ENCODE measurements at regions not wholly inside any gene's neighbourhood (a gene's known extent, or its start where the extent isn't known, plus 50 kb on each side); places are given as distances from the start of the nearest gene placed in this dataset.

DNA sequence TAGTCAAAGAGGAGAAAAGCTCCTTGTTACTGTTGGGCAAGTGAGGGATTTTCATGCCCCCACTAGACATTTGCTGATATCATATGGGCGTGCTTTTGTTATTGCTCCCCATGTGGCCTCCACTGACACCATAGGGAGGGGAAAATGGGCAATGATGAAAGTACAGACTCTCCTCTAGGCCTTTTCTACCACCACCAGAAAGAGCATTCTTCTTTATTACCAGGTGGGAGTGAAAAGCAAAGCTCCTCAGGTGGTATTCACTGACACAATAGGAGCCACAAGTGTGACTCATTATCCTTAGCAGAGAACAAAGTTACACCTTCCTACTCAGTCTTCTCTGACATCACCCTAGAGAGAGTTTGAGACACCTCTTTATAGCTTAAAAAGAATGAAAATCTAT, 667.1 kb downstream of the LTN1 start:
- in situ Hi-C loops (cut with HindIII; ENCODE audit: low sequenced_read_pairs), result loop anchor here (25.0 kb wide), 1 partner anchor 763 kb away; no protein-coding TSS in a partner anchor
- TF ChIP-seq, protein P1, sequence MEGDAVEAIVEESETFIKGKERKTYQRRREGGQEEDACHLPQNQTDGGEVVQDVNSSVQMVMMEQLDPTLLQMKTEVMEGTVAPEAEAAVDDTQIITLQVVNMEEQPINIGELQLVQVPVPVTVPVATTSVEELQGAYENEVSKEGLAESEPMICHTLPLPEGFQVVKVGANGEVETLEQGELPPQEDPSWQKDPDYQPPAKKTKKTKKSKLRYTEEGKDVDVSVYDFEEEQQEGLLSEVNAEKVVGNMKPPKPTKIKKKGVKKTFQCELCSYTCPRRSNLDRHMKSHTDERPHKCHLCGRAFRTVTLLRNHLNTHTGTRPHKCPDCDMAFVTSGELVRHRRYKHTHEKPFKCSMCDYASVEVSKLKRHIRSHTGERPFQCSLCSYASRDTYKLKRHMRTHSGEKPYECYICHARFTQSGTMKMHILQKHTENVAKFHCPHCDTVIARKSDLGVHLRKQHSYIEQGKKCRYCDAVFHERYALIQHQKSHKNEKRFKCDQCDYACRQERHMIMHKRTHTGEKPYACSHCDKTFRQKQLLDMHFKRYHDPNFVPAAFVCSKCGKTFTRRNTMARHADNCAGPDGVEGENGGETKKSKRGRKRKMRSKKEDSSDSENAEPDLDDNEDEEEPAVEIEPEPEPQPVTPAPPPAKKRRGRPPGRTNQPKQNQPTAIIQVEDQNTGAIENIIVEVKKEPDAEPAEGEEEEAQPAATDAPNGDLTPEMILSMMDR (IDR thresholded peaks at IDR 0.05; ENCODE audit: low read depth, low read length, missing control alignments), result no peak

DNA sequence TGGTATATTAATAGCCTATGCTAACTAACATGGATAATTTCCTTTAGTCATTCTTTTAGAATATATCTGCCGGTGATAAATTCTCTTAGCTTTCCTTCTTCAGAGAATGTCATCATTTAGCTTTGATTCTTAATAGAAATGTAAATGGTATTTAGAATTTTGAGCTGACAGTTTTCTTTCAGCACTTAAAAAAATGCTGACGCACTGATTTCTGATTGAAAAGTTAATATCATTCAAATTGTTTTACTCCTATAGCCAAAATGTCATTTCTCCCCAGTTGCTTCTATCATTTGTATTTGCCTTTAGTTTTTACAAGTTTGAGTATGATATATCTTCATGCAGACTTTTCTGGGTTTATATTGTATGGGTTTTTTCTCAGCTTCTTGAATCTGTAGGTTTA, 668.0 kb downstream of the LTN1 start:
- TF ChIP-seq, protein P1 (IDR thresholded peaks at IDR 0.05; ENCODE audit: low read depth, low read length, missing control alignments), result no peak
- DNase-seq (ENCODE audit: low read depth), result no peak

More for the DNA sequence above, 667.1 kb downstream of the LTN1 start:
- no peak overlapping the region for H3K4me3 ChIP-seq (ENCODE audit: low read depth, low read length)
- no peak for DNase-seq (ENCODE audit: low read depth)

DNA sequence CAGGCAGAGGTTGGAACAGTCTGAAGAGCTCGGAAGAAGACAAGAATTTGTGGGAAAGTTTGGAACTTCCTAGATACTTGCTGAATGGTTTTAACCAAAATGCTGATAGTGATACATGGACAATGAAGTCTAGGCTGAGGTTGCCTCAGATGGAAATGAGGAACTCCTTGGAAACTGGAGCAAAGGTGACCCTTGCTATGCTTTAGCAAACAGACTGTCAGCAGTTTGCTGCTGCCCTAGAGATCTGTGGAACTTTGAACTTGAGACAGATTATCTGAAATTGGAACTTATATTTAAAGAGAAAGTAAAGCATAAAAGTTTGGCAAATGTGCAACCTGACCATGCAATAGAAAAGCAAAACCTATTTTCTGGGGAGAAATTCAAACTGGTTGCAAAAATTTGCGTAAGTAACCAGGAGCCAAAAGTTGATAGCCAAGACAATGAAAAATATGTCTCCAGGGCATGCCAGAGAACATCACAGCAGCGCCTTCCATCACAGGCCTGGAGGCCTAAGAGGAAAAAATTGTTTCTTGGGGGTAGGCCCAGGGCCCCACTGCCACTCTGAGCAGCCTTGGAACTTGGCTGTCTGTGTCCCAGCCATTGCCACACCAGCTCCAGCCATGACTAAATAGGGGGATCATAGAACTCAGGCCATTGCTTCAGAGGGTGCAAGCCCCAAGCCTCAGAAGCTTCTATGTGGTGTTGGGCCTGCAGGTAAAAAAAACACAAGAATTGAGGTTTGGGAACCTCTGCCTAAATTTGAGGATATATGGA, 675.3 kb downstream of the LTN1 start:
- TF ChIP-seq, protein P1 (IDR thresholded peaks at IDR 0.05; ENCODE audit: low read depth, low read length, missing control alignments), result no peak
- in situ Hi-C loops (cut with HindIII; ENCODE audit: low sequenced_read_pairs), result no loop called here
- H3K4me3 ChIP-seq (ENCODE audit: low read depth, low read length), result no peak overlapping the region
- DNase-seq (ENCODE audit: low read depth), result no peak

More for the DNA sequence above, 668.0 kb downstream of the LTN1 start:
- in situ Hi-C loops (cut with HindIII; ENCODE audit: low sequenced_read_pairs), result loop anchor here (25.0 kb wide), 1 partner anchor 762 kb away; no protein-coding TSS in a partner anchor
- no peak overlapping the region for H3K4me3 ChIP-seq (ENCODE audit: low read depth, low read length)

DNA sequence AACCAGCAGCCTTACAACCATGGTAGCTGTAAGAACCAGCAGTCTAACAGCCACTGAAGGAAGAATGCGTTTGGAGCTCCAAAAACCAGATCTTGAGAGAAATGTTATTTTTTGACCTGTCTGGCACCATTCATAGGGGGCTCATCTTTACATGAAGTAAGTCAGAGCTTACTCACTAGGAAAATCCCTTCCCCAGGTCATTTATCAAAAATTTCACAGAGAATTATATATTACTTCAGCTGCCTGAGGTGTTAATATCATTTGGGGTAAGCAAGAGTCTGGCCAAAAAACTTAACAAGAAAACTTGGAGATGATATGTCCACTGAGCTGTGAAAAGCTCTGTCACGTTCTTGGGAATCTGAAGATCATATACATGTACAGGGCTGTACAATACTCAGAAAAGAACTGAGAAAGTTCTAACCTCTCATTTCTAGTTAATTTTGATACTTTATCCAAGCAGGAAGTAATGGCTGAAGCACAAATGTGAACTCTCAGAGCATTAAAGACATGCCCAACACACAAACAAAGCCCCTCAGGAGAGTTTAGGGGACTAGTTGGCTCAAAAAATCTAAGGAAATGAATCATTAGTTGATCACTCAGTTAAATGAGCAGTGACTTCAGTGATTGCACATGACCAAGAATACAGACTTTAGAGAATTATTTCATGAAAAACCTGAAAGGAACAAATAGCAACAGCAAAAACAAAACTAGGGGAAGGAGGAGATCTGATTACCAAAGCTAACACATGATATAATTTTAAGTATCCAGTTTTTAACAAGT, 681.1 kb downstream of the LTN1 start:
- no peak overlapping the region for H3K4me3 ChIP-seq (ENCODE audit: low read depth, low read length)
- TF ChIP-seq, protein P1 (IDR thresholded peaks at IDR 0.05; ENCODE audit: low read depth, low read length, missing control alignments), result no peak
- DNase-seq (ENCODE audit: low read depth), result no peak
- in situ Hi-C loops (cut with HindIII; ENCODE audit: low sequenced_read_pairs), result no loop called here

DNA sequence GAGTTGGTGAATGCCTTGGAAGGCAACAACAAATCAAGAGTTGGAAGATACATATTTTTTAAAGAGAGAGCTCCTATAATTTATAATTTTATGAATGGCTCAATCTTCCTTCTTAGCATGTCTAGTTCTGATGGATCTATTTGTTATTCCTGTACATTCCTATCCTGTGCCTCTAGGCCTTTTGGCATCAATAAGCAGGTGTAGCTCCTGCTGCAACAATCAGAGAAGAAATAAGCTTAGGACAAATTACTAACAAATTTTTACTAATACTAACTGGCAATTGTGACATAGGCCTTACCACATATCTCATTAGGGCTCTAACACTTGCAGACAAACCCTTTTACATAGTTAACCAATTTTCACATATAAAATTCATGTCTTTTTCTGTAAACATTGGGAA, 682.0 kb downstream of the LTN1 start:
- TF ChIP-seq, protein P1 (IDR thresholded peaks at IDR 0.05; ENCODE audit: low read depth, low read length, missing control alignments), result no peak
- H3K4me3 ChIP-seq (ENCODE audit: low read depth, low read length), result no peak overlapping the region
- in situ Hi-C loops (cut with HindIII; ENCODE audit: low sequenced_read_pairs), result no loop called here
- no peak for DNase-seq (ENCODE audit: low read depth)

DNA sequence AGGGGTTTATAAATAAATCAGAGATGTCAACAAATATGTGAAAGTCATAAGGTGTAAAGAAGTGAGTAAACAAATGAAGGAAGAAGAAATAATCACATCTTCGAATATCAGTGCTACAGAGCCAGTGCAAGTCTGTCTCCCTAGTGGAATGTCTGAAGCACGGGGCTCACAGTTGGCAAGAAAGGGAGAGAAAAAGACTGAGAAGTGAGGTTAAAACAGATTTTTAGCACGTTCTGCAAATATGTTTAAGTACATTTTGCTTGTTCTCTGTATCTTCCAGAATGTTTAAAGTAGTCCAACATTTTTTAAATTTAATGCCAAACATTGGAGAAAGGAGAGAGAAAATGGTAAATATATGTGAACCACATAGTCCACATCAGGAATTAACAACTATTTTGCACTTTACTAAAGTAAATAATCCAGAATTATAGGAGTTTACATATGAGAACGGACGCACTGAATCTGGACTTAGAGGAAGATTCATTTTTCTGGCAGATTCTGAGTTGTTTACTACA, 682.4 kb downstream of the LTN1 start:
- no peak for DNase-seq (ENCODE audit: low read depth)
- no peak overlapping the region for H3K4me3 ChIP-seq (ENCODE audit: low read depth, low read length)
- in situ Hi-C loops (cut with HindIII; ENCODE audit: low sequenced_read_pairs), result no loop called here
- TF ChIP-seq, protein P1 (IDR thresholded peaks at IDR 0.05; ENCODE audit: low read depth, low read length, missing control alignments), result no peak

Measured in astrocyte of the cerebellum (primary cell).